A673 (cell line): ENCODE measurements at regions not wholly inside any gene's neighbourhood (a gene's known extent, or its start where the extent isn't known, plus 50 kb on each side); places are given as distances from the start of the nearest gene placed in this dataset.

ENCODE experiments used
- EZH2 ChIP-seq: fragments of 200-600 bp; sonication (generic); IDR thresholded peaks from 2 replicates; pipeline ENCODE4 v1.6.1; 2017; ENCODE audit warnings: borderline replicate concordance, low read depth, mild to moderate bottlenecking, mixed read lengths, antibody characterized with exemption, low read length; ENCODE audit not compliant: poor library complexity, severe bottlenecking
- TF ChIP-seq, protein P1 (sequence below): fragments of 300-800, 200-600 bp; sonication (generic); conservative IDR thresholded peaks from 2 replicates; pipeline ENCODE4 v1.5.1; 2017; ENCODE audit warnings: low read depth, mild to moderate bottlenecking, antibody characterized with exemption, low read length, moderate library complexity, mixed read lengths

DNA sequence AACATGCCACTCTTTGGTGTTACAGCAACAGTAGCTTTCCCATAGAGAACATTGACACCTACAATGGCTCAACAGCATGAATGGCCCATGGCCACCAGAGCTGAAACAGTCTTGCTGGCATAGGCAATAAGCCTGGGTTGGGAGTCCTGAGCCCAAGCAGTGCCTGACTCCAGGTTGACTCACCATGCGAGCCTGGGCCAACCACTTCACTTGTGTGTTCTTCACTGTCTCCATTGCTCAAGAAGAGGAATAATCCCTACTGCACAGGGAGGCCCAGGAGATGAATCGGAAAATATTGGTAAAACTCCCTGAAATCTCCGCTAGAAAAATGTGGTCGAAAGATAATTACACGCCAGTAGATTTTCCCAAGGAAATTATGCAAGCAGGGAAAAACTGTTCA, 89.2 kb upstream of the INHBA start:
- TF ChIP-seq, protein P1, sequence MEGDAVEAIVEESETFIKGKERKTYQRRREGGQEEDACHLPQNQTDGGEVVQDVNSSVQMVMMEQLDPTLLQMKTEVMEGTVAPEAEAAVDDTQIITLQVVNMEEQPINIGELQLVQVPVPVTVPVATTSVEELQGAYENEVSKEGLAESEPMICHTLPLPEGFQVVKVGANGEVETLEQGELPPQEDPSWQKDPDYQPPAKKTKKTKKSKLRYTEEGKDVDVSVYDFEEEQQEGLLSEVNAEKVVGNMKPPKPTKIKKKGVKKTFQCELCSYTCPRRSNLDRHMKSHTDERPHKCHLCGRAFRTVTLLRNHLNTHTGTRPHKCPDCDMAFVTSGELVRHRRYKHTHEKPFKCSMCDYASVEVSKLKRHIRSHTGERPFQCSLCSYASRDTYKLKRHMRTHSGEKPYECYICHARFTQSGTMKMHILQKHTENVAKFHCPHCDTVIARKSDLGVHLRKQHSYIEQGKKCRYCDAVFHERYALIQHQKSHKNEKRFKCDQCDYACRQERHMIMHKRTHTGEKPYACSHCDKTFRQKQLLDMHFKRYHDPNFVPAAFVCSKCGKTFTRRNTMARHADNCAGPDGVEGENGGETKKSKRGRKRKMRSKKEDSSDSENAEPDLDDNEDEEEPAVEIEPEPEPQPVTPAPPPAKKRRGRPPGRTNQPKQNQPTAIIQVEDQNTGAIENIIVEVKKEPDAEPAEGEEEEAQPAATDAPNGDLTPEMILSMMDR = no peak
- no peak for TF ChIP-seq EZH2
